PC-3 (cell line): ENCODE measurements at regions not wholly inside any gene's neighbourhood (a gene's known extent, or its start where the extent isn't known, plus 50 kb on each side); places are given as distances from the start of the nearest gene placed in this dataset.

Source experiments
- ATAC-seq: fragments of 200-7000 bp; cut with Tn5 transposase; 2 replicates; pipeline ENCODE4 v1.9.1; 2020; ENCODE audit warnings: mild to moderate bottlenecking, moderate library complexity
- BruUV-seq: library from RNA; stranded (reverse); fragments of 400-500 nt; replicated peaks from 2 replicates; lab custom pipeline; 2021; lab: Mats Ljungman, UMichigan
- CTCF ChIA-PET: fragments of 300-600 bp; sonication (Branson Sonifier 250); formaldehyde crosslinking; loops from one replicate; lab custom pipeline; 2022; ENCODE audit warnings: antibody characterized with exemption; lab: Charles Lee
- POLR2A ChIA-PET: fragments of 300-600 bp; sonication (Branson Sonifier 250); formaldehyde crosslinking; loops from one replicate; lab custom pipeline; 2022; ENCODE audit warnings: antibody characterized with exemption; ENCODE audit not compliant: unreplicated experiment; lab: Charles Lee
- DNase-seq: peaks from one replicate; pipeline ENCODE4 v3.0.0-alpha.2; 2015
- H2AFZ ChIP-seq: fragments of 300-600 bp; sonication (generic); 2 replicates; pipeline ENCODE4 v1.6.0; 2016; ENCODE audit warnings: antibody characterized with exemption, low read length
- H3F3A ChIP-seq: fragments of 300-600 bp; sonication (generic); one replicate; pipeline ENCODE4 v1.6.0; 2017; ENCODE audit warnings: antibody characterized with exemption, low read length, control low read depth, mild to moderate bottlenecking; ENCODE audit not compliant: unreplicated experiment
- H3K27ac ChIP-seq: fragments of 300-600 bp; sonication (generic); 2 replicates; pipeline ENCODE4 v1.5.1; 2016; ENCODE audit warnings: mild to moderate bottlenecking, low read length
- H3K27me3 ChIP-seq: fragments of 300-600 bp; sonication (generic); 2 replicates; pipeline ENCODE4 v1.6.1; 2016; ENCODE audit warnings: low read length, mixed read lengths
- H3K36me3 ChIP-seq: fragments of 300-600 bp; sonication (generic); 2 replicates; pipeline ENCODE4 v1.6.1; 2016; ENCODE audit warnings: low read depth, mixed run types, low read length, mixed read lengths
- H3K4me1 ChIP-seq: fragments of 300-600 bp; sonication (generic); 2 replicates; pipeline ENCODE4 v1.5.1; 2016; ENCODE audit warnings: low read length; ENCODE audit not compliant: insufficient read depth
- H3K4me2 ChIP-seq: fragments of 300-600 bp; sonication (generic); 2 replicates; pipeline ENCODE4 v1.6.0; 2016; ENCODE audit warnings: low read length
- H3K4me3 ChIP-seq: fragments of 300-600 bp; sonication (generic); 2 replicates; pipeline ENCODE4 v1.5.1; 2016; ENCODE audit warnings: mild to moderate bottlenecking, low read length, mixed read lengths
- H3K79me2 ChIP-seq: fragments of 300-600 bp; sonication (generic); 2 replicates; pipeline ENCODE4 v1.6.1; 2017; ENCODE audit warnings: low read length, mixed read lengths
- H3K9ac ChIP-seq: fragments of 300-600 bp; sonication (generic); 2 replicates; pipeline ENCODE4 v1.6.0; 2016; ENCODE audit warnings: mild to moderate bottlenecking, low read length
- H3K9me2 ChIP-seq: fragments of 300-600 bp; sonication (generic); replicated peaks from 2 replicates; pipeline ENCODE4 v1.6.1; 2016; ENCODE audit warnings: mixed run types, low read length, mixed read lengths
- H3K9me3 ChIP-seq: fragments of 300-600 bp; sonication (generic); 2 replicates; pipeline ENCODE4 v1.6.1; 2016; ENCODE audit warnings: low read length, mixed read lengths
- H4K20me1 ChIP-seq: fragments of 300-600 bp; sonication (generic); 2 replicates; pipeline ENCODE4 v1.6.1; 2016; ENCODE audit warnings: low read length, mixed read lengths
- EZH2 ChIP-seq: fragments of 300-600 bp; sonication (generic); IDR thresholded peaks from one replicate; pipeline ENCODE4 v1.6.1; 2017; ENCODE audit warnings: antibody characterized with exemption, mild to moderate bottlenecking, low read length; ENCODE audit not compliant: unreplicated experiment
- EZH2phosphoT487 ChIP-seq: fragments of 300-600 bp; sonication (generic); IDR thresholded peaks from 2 replicates; pipeline ENCODE4 v1.6.1; 2018; ENCODE audit warnings: mild to moderate bottlenecking, antibody characterized with exemption, low read length, borderline replicate concordance
- intact Hi-C: fragments of 100-400 bp; cut with micrococcal nuclease; formaldehyde crosslinking; loops from 2 replicates; pipeline ENCODE4 v1.9.0; 2023
- TF ChIP-seq, protein P1 (sequence below): fragments of 300-600 bp; sonication (generic); conservative IDR thresholded peaks from 2 replicates; pipeline ENCODE4 v1.5.1; 2017; ENCODE audit warnings: antibody characterized with exemption, low read depth, mild to moderate bottlenecking, low read length

DNA sequence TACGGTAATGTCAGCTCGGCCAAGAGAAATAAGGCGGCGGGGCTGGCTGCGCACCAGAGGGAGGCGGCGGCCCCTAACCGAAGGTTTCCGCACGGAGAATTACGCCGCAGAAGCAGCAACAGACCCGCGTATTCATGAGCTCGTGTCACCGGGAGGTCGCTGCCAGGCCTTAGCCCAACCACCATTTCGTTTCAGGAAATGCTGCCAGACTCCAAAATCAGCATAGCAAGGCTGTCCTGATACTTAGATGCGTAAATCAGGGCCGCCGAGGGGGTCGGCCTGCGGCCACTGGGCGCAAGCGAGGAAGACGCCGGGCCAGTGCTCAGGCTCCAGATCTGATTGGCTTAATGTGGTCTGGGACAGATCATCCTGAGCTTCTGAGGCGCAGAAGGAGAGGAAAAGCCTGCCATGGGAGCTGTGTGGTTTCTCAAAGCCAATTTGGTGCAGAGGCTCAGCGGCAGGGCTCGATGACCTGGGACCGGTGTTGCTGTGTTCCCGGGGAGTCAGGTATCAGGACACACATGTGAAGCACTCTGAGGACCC lies 247.9 kb downstream of the BAMBI start:
- ChIA-PET POLR2A (no interaction called here), CTCF (no interaction called here)
- Histone ChIP-seq H3K4me2 (no peak overlapping the region), H3K4me1 (peaks cover 8% of the 10 kb centered on the region), H3K79me2 (no peaks in the 10 kb centered on the region), H3F3A (no peaks in the 10 kb centered on the region), H4K20me1 (no peaks in the 10 kb centered on the region), H2AFZ (no peak overlapping the region), H3K27ac (no peak overlapping the region), H3K9me2 (no peaks in the 10 kb centered on the region), H3K9me3 (no peaks in the 10 kb centered on the region), H3K4me3 (no peak overlapping the region), H3K36me3 (no peaks in the 10 kb centered on the region), H3K27me3 (no peaks in the 10 kb centered on the region), H3K9ac (no peak overlapping the region)
- BruUV-seq: no TSS peak
- DNase-seq: no peak
- no peak for ATAC-seq
- TF ChIP-seq EZH2: no peak
- TF ChIP-seq EZH2phosphoT487: no peak
- TF ChIP-seq, protein P1, sequence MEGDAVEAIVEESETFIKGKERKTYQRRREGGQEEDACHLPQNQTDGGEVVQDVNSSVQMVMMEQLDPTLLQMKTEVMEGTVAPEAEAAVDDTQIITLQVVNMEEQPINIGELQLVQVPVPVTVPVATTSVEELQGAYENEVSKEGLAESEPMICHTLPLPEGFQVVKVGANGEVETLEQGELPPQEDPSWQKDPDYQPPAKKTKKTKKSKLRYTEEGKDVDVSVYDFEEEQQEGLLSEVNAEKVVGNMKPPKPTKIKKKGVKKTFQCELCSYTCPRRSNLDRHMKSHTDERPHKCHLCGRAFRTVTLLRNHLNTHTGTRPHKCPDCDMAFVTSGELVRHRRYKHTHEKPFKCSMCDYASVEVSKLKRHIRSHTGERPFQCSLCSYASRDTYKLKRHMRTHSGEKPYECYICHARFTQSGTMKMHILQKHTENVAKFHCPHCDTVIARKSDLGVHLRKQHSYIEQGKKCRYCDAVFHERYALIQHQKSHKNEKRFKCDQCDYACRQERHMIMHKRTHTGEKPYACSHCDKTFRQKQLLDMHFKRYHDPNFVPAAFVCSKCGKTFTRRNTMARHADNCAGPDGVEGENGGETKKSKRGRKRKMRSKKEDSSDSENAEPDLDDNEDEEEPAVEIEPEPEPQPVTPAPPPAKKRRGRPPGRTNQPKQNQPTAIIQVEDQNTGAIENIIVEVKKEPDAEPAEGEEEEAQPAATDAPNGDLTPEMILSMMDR: no peak
- intact Hi-C loops: no loop called here

DNA sequence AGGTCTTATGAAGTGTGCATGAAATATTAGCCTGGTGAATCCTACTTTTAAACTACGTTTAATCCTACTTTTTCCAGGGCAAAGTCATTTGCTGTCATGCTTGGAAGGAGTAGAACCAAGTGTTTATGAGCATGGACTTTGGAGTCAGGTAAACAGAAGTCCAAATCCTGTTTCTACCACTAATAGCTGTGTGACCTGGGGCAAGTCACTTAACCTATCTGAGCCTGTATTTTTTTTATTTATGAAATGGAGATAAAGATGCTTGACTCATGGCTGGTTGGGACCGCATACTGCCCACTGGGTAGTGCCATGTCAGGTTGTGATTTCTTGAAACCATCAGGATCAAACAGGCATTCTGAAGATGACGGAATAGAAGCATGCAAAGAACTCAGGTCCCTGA lies 249.6 kb downstream of the BAMBI start:
- ChIA-PET CTCF (no interaction called here), POLR2A (no interaction called here)
- no peak overlapping the region for H3K27ac ChIP-seq
- no peak overlapping the region for H3K4me3 ChIP-seq
- no peaks in the 10 kb centered on the region for H3K27me3 ChIP-seq
- no peaks in the 10 kb centered on the region for H3K9me2 ChIP-seq
- peaks cover 8% of the 10 kb centered on the region for H3K4me1 ChIP-seq
- intact Hi-C loops: no loop called here
- no peak overlapping the region for H3K4me2 ChIP-seq
- no peaks in the 10 kb centered on the region for H3K79me2 ChIP-seq
- H4K20me1 ChIP-seq: no peaks in the 10 kb centered on the region
- BruUV-seq: no TSS peak
- no peaks in the 10 kb centered on the region for H3K36me3 ChIP-seq
- DNase-seq (no peak), ATAC-seq (no peak)
- no peaks in the 10 kb centered on the region for H3F3A ChIP-seq
- H3K9ac ChIP-seq: no peak overlapping the region
- H3K9me3 ChIP-seq: no peaks in the 10 kb centered on the region
- H2AFZ ChIP-seq: no peak overlapping the region
- TF ChIP-seq, protein P1: no peak
- TF ChIP-seq EZH2phosphoT487 (no peak), EZH2 (no peak)

DNA sequence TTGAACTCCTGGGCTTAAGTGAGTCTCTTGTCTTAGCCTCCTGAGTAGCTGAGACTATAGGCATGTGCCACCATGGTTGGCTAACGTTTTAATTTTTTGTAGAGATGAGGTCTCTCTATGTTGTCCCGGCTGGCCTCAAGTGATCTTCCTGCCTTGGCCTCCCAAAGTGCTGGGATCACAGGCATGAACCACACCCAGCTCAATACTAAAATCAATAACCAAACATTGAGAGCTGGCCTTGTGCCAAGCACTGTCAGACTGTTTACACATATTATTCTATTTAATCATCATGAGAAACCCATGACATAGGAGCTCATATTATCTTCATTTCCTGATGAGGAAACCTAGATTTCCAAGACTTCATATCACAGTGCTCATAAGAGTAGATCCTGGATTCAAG lies 251.2 kb downstream of the BAMBI start:
- ChIA-PET POLR2A (no interaction called here), CTCF (no interaction called here)
- Histone ChIP-seq H3K9ac (no peak overlapping the region), H3K36me3 (no peaks in the 10 kb centered on the region), H3K9me3 (no peaks in the 10 kb centered on the region), H3F3A (no peaks in the 10 kb centered on the region), H3K79me2 (no peaks in the 10 kb centered on the region), H3K9me2 (no peaks in the 10 kb centered on the region), H3K4me3 (no peak overlapping the region), H4K20me1 (no peaks in the 10 kb centered on the region), H2AFZ (no peak overlapping the region), H3K4me1 (peaks cover 8% of the 10 kb centered on the region), H3K27ac (peak overlapping the region; percentile 21; the same call in 1 of the 2 replicates), H3K27me3 (no peaks in the 10 kb centered on the region), H3K4me2 (no peak overlapping the region)
- ATAC-seq: no peak
- DNase-seq: peak; percentile 72
- TF ChIP-seq EZH2: no peak
- no peak for TF ChIP-seq EZH2phosphoT487
- TF ChIP-seq, protein P1: no peak
- intact Hi-C loops: no loop called here
- no TSS peak for BruUV-seq
